Esophagus (tissue), 2 donors: ENCODE measurements at regions not wholly inside any gene's neighbourhood (a gene's known extent, or its start where the extent isn't known, plus 50 kb on each side); places are given as distances from the start of the nearest gene placed in this dataset.
"Not testable (repeated sequence)": the region's sequence is repeated elsewhere in the genome, so short reads cannot be mapped to it uniquely, and the experiment has no call there.

ENCODE experiments used
- H3K27ac ChIP-seq, 2 donors: one replicate each; pipeline ENCODE4 v1.5.1; 2013; ENCODE audit warnings: low read depth in 2 of 2, mild to moderate bottlenecking in 2 of 2, inconsistent platforms in 1 of 2, low read length in 1 of 2, moderate library complexity in 1 of 2
- H3K27me3 ChIP-seq, 2 donors: one replicate each; pipeline ENCODE4 v1.6.1; 2013; ENCODE audit warnings: low read length in 2 of 2, control low read depth in 1 of 2, mild to moderate bottlenecking in 1 of 2; ENCODE audit not compliant: insufficient read depth in 2 of 2, control insufficient read depth in 1 of 2
- H3K36me3 ChIP-seq, 2 donors: one replicate each; pipeline ENCODE4 v1.6.1; 2013; ENCODE audit warnings: low read length in 1 of 2; ENCODE audit not compliant: control insufficient read depth in 2 of 2, insufficient read depth in 2 of 2
- H3K4me1 ChIP-seq, 2 donors: one replicate each; pipeline ENCODE4 v1.6.1; 2013; ENCODE audit warnings: low read length in 1 of 2; ENCODE audit not compliant: control insufficient read depth in 2 of 2, insufficient read depth in 2 of 2
- H3K4me3 ChIP-seq, 2 donors: one replicate each; pipeline ENCODE4 v1.5.1; 2013; ENCODE audit warnings: low read length in 2 of 2, mild to moderate bottlenecking in 2 of 2, low read depth in 1 of 2, moderate library complexity in 1 of 2
- H3K9me3 ChIP-seq, 2 donors: one replicate each; pipeline ENCODE4 v1.6.1; 2013; ENCODE audit warnings: mild to moderate bottlenecking in 2 of 2, low read depth in 1 of 2, low read length in 1 of 2, moderate library complexity in 1 of 2; ENCODE audit not compliant: control insufficient read depth in 2 of 2, insufficient read depth in 1 of 2
- WGBS, 2 donors: extraction: QIAGEN DNeasy Blood & Tissue Kit; methylation state at CpG; one replicate each; pipeline ENCODE4 v1.1.7; 2013; 5-methylcytosine and 5-hydroxymethylcytosine counted together
- donor health status: healthy with polysubstance abuse.
- donor health status: Bipolar disorder and iron deficiency.

- Histone ChIP-seq H3K4me1 (peaks cover 0 to 2% of the 10 kb centered on the region in 2 donors), H3K9me3 (peaks cover 4% of the 10 kb centered on the region in 2 donors), H3K4me3 (no peak overlapping the region), H3K27me3 (peaks cover 0 to 5% of the 10 kb centered on the region in 2 donors), H3K36me3 (no peaks in the 10 kb centered on the region), H3K27ac (no peak overlapping the region)
- 79 to 87% methylated on average over 6 of the region's 6 CpGs for WGBS, 2 donors
Observed at GRCh38 chr4:1551211-1551610, 132.9 kb downstream of the FAM53A start.

GRCh38 chr4:1550122-1551070, 133.7 kb downstream of the FAM53A start:
- 77 to 79% methylated on average over 25 to 26 of the region's 26 CpGs for WGBS, 2 donors
- Histone ChIP-seq H3K36me3 (no peaks in the 10 kb centered on the region), H3K27me3 (peaks cover 0 to 3% of the 10 kb centered on the region in 2 donors), H3K4me1 (peaks cover 0 to 2% of the 10 kb centered on the region in 2 donors), H3K9me3 (peaks cover under 1 to 1% of the 10 kb centered on the region in 2 donors), H3K4me3 (no peak overlapping the region), H3K27ac (no peak overlapping the region)

DNA sequence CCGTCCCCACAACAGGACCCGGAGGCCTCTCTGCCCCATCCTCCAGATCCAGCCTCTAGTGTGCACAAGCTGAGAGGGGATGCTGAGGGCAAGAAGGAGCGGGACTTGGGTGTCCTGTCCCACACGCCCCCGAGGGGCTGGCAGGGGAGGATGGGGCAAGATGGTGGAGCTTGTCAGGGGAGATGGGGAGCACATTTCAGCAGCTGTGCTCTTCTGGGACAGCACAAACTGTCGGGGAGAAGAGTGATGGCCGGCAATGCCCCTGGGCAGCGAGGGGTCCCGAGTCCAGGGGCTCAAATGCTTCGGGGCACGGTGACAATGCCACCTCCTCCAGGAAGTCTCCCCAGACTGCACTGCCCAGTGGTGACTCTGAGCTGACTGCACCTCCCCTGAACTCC, 134.5 kb downstream of the FAM53A start:
- H3K27me3 ChIP-seq, result peaks cover 0 to 3% of the 10 kb centered on the region in 2 donors
- peaks cover under 1 to 2% of the 10 kb centered on the region in 2 donors for H3K4me1 ChIP-seq
- no peak overlapping the region for H3K27ac ChIP-seq
- 78 to 79% methylated on average over 11 of the region's 11 CpGs for WGBS, 2 donors
- no peak overlapping the region for H3K4me3 ChIP-seq
- no peaks in the 10 kb centered on the region for H3K36me3 ChIP-seq
- H3K9me3 ChIP-seq, result no peaks in the 10 kb centered on the region

DNA sequence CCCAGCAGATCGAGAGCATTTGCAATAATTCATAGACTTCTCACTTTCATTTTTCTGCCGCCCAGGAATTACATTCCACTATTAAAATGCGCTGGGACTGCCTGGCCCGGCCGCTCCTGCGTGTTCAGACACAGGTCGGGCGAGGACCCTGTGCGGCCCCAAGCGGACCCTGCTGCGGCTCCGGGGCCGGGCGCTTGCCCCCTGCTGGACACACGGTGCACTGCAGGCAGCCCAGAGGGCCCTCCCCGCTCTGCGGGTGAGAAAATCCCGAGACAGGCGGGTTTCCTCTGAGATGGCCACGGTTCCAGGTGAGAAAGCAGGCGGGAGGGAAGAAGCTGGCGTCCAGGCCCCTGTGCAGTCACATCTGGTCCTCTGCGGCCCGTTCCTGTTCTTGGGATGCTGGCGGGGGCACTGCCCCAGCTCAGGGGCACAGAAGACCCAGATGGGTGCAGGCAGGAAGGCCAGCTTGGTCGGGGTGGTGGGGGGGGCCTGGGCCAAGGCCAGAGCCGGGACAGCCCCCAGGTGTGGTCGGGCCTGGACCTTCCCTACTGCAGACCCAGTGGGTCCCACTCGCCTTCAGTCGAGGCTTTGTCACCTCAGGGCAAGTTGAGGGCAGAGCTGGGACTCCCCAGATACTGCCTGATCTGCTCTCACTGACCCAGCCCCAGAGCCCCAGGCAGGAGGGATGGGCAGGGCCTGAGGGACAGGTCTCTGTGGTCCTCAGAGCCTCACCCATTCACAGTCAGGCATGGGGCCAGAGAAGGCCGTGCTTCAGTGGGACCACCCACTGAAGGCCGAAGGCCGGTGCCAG, 135.1 kb downstream of the FAM53A start:
- not testable (repeated sequence) for H3K9me3 ChIP-seq, H3K36me3 ChIP-seq, H3K27me3 ChIP-seq, H3K4me1 ChIP-seq, H3K27ac ChIP-seq
- WGBS, 2 donors, result 13 to 14% methylated on average over 32 to 33 of the region's 33 CpGs
- peak overlapping the region in 1 of 2 donors; percentile 7 for H3K4me3 ChIP-seq

- no peaks in the 10 kb centered on the region for H3K36me3 ChIP-seq
- 41 to 49% methylated on average over 42 of the region's 42 CpGs for WGBS, 2 donors
- H3K9me3 ChIP-seq, result no peaks in the 10 kb centered on the region
- no peaks in the 10 kb centered on the region for H3K27me3 ChIP-seq
- H3K27ac ChIP-seq, result peak overlapping the region in 1 of 2 donors; percentile 35
- peak overlapping the region in 1 of 2 donors; percentile 7 for H3K4me3 ChIP-seq
- peaks cover 0 to 2% of the 10 kb centered on the region in 2 donors for H3K4me1 ChIP-seq
Observed at GRCh38 chr4:1547856-1548826, 136.0 kb downstream of the FAM53A start.

DNA sequence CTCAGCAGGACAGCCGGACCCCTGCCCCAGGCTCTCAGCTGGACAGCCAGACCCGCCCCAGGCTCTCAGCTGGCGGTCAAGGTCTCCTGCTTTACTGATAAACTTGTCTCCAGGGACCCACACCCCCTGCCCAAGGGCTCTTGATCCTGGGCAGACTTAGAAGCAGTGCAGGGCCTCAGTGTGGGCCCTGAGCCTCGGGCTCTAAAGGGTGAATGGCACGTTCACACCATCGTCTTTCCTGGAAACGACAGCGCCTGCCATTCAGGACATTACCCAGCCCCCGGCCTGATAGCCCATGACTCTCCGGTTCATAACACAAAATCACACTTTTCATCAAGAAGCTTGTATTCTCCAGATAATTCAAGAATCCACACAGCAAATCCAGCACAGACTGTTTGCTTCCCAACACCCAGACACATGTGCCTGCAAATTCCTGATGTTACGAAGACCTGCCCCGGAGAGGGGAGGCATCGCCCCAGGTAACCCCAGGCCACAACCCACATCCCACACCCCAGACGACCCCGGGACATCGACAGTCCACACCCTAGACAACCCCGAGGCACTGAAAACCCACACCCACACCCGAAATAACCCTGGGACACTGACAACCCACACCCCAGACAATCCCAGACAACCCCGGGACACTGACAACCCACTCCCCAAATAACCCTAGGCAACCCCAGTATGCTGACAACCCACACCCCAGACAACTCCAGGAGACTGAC, 136.8 kb downstream of the FAM53A start:
- peak overlapping the region in 1 of 2 donors; percentile 35 for H3K27ac ChIP-seq
- H3K36me3 ChIP-seq, result no peaks in the 10 kb centered on the region
- 63 to 68% methylated on average over 19 of the region's 19 CpGs for WGBS, 2 donors
- H3K9me3 ChIP-seq, result no peaks in the 10 kb centered on the region
- H3K4me1 ChIP-seq, result peaks cover 0 to 2% of the 10 kb centered on the region in 2 donors
- H3K27me3 ChIP-seq, result no peaks in the 10 kb centered on the region
- no peak overlapping the region for H3K4me3 ChIP-seq

DNA sequence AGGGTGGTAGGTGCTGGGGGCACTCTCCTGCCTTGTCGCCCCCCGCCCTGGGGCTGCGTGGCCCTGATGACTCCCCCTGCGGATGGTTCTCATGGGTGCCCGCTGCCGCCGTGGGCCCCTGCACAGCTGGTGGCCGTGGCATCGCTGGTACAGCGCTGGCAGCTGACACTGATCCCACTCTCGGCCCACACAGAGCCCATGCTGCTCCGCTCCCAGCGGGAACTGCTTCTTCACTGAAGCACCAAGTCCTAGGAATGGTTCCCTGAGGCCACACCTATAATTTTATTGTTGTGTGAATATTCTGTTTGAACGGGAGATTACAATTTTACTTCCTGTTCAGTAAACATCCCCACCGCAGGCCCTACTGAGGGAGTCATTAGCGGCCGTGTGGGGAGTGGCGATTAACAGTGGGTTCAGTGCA, 138.6 kb upstream of the NKX1-1 start:
- Histone ChIP-seq H3K4me1 (peaks cover 0 to 2% of the 10 kb centered on the region in 2 donors), H3K4me3 (no peak overlapping the region), H3K27me3 (no peaks in the 10 kb centered on the region), H3K9me3 (no peaks in the 10 kb centered on the region), H3K27ac (no peak overlapping the region), H3K36me3 (no peaks in the 10 kb centered on the region)
- WGBS, 2 donors, result 62% methylated on average over 18 of the region's 18 CpGs

DNA sequence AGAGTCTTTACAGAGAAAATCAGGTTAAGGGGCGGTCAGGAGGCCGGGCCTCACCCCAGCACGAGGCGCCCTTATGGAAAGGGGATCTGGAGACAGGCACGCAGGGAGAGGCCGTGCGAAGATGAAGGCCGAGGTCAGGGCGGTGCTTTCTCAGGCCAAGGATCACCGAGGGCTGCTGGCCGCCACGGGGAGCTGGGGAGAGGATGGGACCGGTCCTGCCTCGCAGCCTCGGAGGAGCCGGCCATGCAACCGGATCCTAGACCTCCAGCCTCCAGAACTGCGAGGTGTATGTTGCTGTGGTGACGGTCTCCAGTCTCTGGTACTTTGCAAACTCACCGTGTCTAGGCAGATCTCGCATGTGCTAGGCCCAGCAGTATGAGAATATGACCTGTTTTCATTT, 138.2 kb upstream of the NKX1-1 start:
- H3K27ac ChIP-seq, H3K36me3 ChIP-seq, H3K4me3 ChIP-seq, H3K4me1 ChIP-seq, H3K27me3 ChIP-seq, H3K9me3 ChIP-seq: not testable (repeated sequence)
- WGBS, 2 donors, result 75 to 88% methylated on average over 18 to 21 of the region's 21 CpGs
